ENCODE measurements at regions not wholly inside any gene's neighbourhood (a gene's known extent, or its start where the extent isn't known, plus 50 kb on each side); places are given as distances from the start of the nearest gene placed in this dataset.

DNA sequence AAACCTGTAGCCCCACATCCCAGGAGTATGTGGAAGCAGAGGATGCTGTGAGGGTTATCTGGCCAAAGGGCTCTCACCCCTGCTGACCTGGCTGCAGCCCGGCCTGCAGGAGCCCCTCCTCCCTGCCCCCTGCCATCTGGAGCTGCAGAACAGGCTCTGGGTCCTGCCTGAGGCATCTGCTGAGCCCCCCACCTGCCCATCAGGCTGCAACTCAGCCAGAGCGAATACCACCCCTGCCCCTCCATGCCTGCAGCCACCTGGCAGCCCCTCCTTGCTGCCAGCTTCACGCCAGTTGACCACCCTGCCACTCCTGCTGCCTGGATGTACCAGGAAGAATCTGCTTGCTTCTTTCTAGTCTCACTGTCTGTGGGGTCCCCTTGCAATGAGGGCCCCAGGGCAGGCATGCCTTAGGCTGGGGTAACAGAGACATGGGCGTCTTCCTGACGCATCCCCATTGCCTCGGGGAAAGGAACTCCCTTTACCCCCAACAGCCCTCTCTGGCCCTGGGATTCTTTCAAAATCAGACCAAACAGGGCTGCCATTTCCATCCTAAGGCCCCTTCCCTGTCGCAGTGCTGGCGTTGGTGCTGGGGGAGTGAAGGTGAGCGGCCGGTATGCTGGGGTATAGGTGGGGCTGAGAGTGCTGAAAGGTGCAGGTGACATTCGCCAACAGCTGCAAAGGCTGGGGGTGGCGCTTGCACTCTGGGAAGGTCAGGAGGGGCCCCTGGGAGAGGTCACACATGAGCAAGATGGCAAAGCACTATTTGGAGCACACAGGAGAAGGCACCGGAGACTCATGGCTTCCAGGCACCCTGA, 1334.6 kb downstream of the TBC1D22A start:
- Histone ChIP-seq H3K9ac (ENCODE audit: low read length) (peak overlapping the region; percentile 74), H3K9me2 (replicated peaks; ENCODE audit: insufficient read depth, low read length) (no peaks in the 10 kb centered on the region), H3K4me3 (ENCODE audit: low read length) (peak overlapping the region; percentile 21), H4K20me1 (ENCODE audit: insufficient read depth, low read length) (no peaks in the 10 kb centered on the region), H2AFZ (ENCODE audit: low read length) (peak overlapping the region; percentile 34), H3K9me3 (replicated peaks; ENCODE audit: insufficient read depth, low read length) (no peaks in the 10 kb centered on the region), H3K79me2 (ENCODE audit: low read length) (no peaks in the 10 kb centered on the region), H3K4me1 (ENCODE audit: low read length) (peaks cover 63% of the 10 kb centered on the region), H3K36me3 (replicated peaks; ENCODE audit: insufficient read depth, low read length) (no peaks in the 10 kb centered on the region), H3K27ac (ENCODE audit: low read length) (peak overlapping the region; percentile 99), H3F3A (ENCODE audit: insufficient read depth, low read length) (peaks cover 35% of the 10 kb centered on the region), H3K4me2 (ENCODE audit: low read depth, low read length) (peak overlapping the region; percentile 78), H3K27me3 (replicated peaks; ENCODE audit: insufficient read depth, low read length) (no peaks in the 10 kb centered on the region)
- peak; percentile 73 for DNase-seq
- no peak for TF ChIP-seq EZH2phosphoT487 (IDR thresholded peaks at IDR 0.05; ENCODE audit: low read length)
- no peak for TF ChIP-seq EZH2 (optimal IDR thresholded peaks at IDR 0.05; ENCODE audit: low read depth, low read length)
- TF ChIP-seq, protein P1, sequence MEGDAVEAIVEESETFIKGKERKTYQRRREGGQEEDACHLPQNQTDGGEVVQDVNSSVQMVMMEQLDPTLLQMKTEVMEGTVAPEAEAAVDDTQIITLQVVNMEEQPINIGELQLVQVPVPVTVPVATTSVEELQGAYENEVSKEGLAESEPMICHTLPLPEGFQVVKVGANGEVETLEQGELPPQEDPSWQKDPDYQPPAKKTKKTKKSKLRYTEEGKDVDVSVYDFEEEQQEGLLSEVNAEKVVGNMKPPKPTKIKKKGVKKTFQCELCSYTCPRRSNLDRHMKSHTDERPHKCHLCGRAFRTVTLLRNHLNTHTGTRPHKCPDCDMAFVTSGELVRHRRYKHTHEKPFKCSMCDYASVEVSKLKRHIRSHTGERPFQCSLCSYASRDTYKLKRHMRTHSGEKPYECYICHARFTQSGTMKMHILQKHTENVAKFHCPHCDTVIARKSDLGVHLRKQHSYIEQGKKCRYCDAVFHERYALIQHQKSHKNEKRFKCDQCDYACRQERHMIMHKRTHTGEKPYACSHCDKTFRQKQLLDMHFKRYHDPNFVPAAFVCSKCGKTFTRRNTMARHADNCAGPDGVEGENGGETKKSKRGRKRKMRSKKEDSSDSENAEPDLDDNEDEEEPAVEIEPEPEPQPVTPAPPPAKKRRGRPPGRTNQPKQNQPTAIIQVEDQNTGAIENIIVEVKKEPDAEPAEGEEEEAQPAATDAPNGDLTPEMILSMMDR (IDR thresholded peaks at IDR 0.05; ENCODE audit: low read length) = no peak

DNA sequence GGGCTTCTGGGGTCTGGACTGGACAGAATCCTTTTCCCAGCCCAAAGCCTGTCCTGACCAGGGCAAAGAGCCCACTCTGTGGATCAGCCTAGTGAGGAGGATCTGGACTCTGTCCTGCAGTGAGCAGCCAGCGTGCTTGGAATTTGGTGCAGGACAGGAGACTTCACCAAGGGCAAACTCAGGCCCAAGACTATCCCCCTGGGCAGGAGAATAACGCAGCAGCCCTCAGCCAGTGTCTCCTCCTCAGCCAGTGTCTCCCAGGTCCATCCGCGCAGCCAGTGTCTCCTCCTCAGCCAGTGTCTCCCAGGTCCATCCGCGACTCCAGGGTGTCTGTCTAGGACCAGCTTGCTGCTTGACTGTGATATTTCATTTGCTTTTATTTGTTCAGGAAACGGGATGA, 1334.0 kb downstream of the TBC1D22A start:
- H3K9ac ChIP-seq (ENCODE audit: low read length) = peak overlapping the region; percentile 74; the same call in 1 of the 2 replicates

DNA sequence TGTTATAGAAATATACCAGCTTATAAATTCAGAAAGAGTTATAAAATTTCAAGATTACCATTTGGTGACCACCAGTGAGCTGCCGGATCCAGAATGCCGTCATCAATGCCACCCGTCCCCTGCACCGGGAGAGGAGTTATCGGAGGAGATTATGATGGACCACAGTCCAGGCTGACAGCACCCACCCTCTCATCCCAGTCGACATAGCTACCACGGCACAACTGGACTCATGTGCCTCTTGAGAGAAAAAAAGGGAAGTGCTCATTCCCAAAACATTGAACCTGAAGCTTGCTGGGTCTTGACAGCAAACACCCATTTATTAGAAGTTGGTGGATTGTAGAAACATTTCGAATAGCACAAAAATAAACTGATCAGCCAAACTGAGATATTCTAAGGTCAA, 1331.5 kb downstream of the TBC1D22A start:
- Histone ChIP-seq H3K9me3 (replicated peaks; ENCODE audit: insufficient read depth, low read length) (no peaks in the 10 kb centered on the region), H3K9me2 (replicated peaks; ENCODE audit: insufficient read depth, low read length) (no peaks in the 10 kb centered on the region), H3K27ac (ENCODE audit: low read length) (no peak overlapping the region), H3K79me2 (ENCODE audit: low read length) (no peaks in the 10 kb centered on the region), H3K4me2 (ENCODE audit: low read depth, low read length) (no peak overlapping the region), H3K27me3 (replicated peaks; ENCODE audit: insufficient read depth, low read length) (no peaks in the 10 kb centered on the region), H3K4me1 (ENCODE audit: low read length) (peaks cover 37% of the 10 kb centered on the region), H3K36me3 (replicated peaks; ENCODE audit: insufficient read depth, low read length) (no peaks in the 10 kb centered on the region), H3F3A (ENCODE audit: insufficient read depth, low read length) (peaks cover 28% of the 10 kb centered on the region), H2AFZ (ENCODE audit: low read length) (no peak overlapping the region), H3K4me3 (ENCODE audit: low read length) (no peak overlapping the region), H4K20me1 (ENCODE audit: insufficient read depth, low read length) (no peaks in the 10 kb centered on the region), H3K9ac (ENCODE audit: low read length) (no peak overlapping the region)
- DNase-seq = no peak
- TF ChIP-seq, protein P1 (IDR thresholded peaks at IDR 0.05; ENCODE audit: low read length) = no peak
- TF ChIP-seq EZH2phosphoT487 (IDR thresholded peaks at IDR 0.05; ENCODE audit: low read length) = no peak
- no peak for TF ChIP-seq EZH2 (optimal IDR thresholded peaks at IDR 0.05; ENCODE audit: low read depth, low read length)

More for the DNA sequence above, 1334.0 kb downstream of the TBC1D22A start:
- H4K20me1 ChIP-seq (ENCODE audit: insufficient read depth, low read length) = no peaks in the 10 kb centered on the region
- DNase-seq = no peak
- H3K79me2 ChIP-seq (ENCODE audit: low read length) = no peaks in the 10 kb centered on the region
- no peaks in the 10 kb centered on the region for H3K27me3 ChIP-seq (replicated peaks; ENCODE audit: insufficient read depth, low read length)
- peak overlapping the region; percentile 78; the same call in 1 of the 2 replicates for H3K4me2 ChIP-seq (ENCODE audit: low read depth, low read length)
- H3K4me1 ChIP-seq (ENCODE audit: low read length) = peaks cover 62% of the 10 kb centered on the region
- no peaks in the 10 kb centered on the region for H3K36me3 ChIP-seq (replicated peaks; ENCODE audit: insufficient read depth, low read length)
- H3K9me2 ChIP-seq (replicated peaks; ENCODE audit: insufficient read depth, low read length) = no peaks in the 10 kb centered on the region
- H3K9me3 ChIP-seq (replicated peaks; ENCODE audit: insufficient read depth, low read length) = no peaks in the 10 kb centered on the region
- H3K27ac ChIP-seq (ENCODE audit: low read length) = peak overlapping the region; percentile 99
- peaks cover 35% of the 10 kb centered on the region for H3F3A ChIP-seq (ENCODE audit: insufficient read depth, low read length)
- H2AFZ ChIP-seq (ENCODE audit: low read length) = no peak overlapping the region
- H3K4me3 ChIP-seq (ENCODE audit: low read length) = no peak overlapping the region
- TF ChIP-seq, protein P1 (IDR thresholded peaks at IDR 0.05; ENCODE audit: low read length) = no peak
- TF ChIP-seq EZH2 (optimal IDR thresholded peaks at IDR 0.05; ENCODE audit: low read depth, low read length) = no peak

Measured in MM.1S (cell line).